ENCODE measurements at regions not wholly inside any gene's neighbourhood (a gene's known extent, or its start where the extent isn't known, plus 50 kb on each side); places are given as distances from the start of the nearest gene placed in this dataset.
A peak's percentile ranks its signal among the peaks of the same experiment; 100 is the strongest.

DNA sequence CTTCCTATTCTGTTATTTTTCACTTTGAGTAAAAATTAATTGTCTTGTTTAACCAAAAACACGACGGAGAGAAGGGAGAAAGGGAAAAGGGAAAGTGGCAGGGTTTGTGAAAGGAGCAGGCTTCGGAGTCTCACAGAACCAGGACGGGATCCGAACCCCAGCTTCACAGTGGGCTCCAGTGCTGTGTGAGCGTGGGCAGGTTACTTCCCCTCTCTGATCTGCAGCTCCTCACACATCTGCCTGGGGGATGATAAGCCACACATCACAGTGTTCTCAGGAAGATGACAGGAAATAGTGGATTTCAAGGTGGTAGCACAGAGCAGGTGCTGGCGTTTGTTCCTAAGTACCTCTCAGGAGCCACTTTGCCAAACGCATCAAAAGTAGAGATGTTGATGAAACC lies 94.2 kb upstream of the GPR26 start:
- peaks cover 0 to 10% (median 2%) of the 10 kb centered on the region in 3 donors for H3K27me3 ChIP-seq (ENCODE audit: control insufficient read depth in 3 of 3, insufficient read depth in 3 of 3, low read length in 3 of 3)
- FAIRE-seq, result no peak
- H3K9me3 ChIP-seq (ENCODE audit: control insufficient read depth in 2 of 2, insufficient read depth in 1 of 2, low read depth in 1 of 2, low read length in 1 of 2), result peaks cover 0 to 2% of the 10 kb centered on the region in 2 donors
- DNase-seq, result no peak
- H3K27ac ChIP-seq (ENCODE audit: low read depth in 1 of 3, low read length in 2 of 3), result no peak overlapping the region
- no peaks in the 10 kb centered on the region for H3K4me1 ChIP-seq (ENCODE audit: control insufficient read depth in 3 of 3, insufficient read depth in 2 of 3, low read depth in 1 of 3, low read length in 2 of 3)
- no peaks in the 10 kb centered on the region for H3K36me3 ChIP-seq (ENCODE audit: control insufficient read depth in 3 of 3, insufficient read depth in 2 of 3, low read depth in 1 of 3, low read length in 3 of 3)
- no peak overlapping the region for H3K4me3 ChIP-seq (ENCODE audit: low read depth in 1 of 3, low read length in 3 of 3)
- WGBS, 3 donors, result 69 to 75% (median 73%) methylated on average over 8 of the region's 8 CpGs

DNA sequence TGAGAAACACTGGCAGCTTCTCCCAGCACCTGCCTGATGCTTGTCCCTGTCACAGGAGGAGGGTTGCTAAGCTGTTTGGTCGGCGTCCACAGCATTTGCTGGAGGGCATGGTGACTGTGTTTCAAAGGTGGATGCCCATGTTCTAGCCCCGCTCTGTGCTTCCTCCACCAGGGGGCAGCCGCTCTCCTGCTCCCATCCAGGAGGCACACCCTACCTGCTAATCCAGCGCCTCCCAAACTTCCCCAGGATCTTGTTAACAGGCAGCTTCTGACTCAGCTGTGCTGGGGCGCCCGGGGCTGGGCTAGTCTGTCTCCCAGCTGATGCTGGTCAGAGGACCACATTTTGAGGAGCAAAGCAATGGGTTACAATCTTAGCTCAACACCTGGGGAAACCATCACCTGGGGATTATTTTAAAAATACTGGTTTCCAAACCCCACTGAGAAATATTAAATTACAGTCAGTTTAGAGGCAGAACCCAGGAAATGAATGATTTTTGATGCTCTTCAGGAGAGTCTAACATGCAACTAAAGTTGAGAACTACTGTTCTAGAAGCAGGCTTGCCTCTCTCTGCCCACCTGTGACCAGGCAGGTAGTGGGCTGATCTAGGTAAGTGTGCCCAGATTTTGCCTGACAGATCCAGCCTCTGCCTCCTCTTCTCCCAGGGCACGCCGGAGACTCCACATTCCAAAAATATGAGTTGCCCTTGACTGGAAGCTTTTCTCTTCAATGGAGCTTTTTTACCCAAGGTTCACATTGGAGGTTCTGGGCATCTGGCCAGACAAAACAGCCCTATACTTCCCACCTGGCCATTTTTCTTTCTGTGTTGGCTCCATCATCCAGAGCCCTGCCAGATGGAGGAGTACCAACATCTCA lies 92.7 kb upstream of the GPR26 start:
- Histone ChIP-seq H3K9me3 (ENCODE audit: control insufficient read depth in 2 of 2, insufficient read depth in 1 of 2, low read depth in 1 of 2, low read length in 1 of 2) (peaks cover 0 to 2% of the 10 kb centered on the region in 2 donors), H3K27ac (ENCODE audit: low read depth in 1 of 3, low read length in 2 of 3) (no peak overlapping the region), H3K27me3 (ENCODE audit: control insufficient read depth in 3 of 3, insufficient read depth in 3 of 3, low read length in 3 of 3) (peaks cover 0 to 10% (median 0%) of the 10 kb centered on the region in 3 donors), H3K4me1 (ENCODE audit: control insufficient read depth in 3 of 3, insufficient read depth in 2 of 3, low read depth in 1 of 3, low read length in 2 of 3) (no peaks in the 10 kb centered on the region), H3K4me3 (ENCODE audit: low read depth in 1 of 3, low read length in 3 of 3) (no peak overlapping the region), H3K36me3 (ENCODE audit: control insufficient read depth in 3 of 3, insufficient read depth in 2 of 3, low read depth in 1 of 3, low read length in 3 of 3) (no peaks in the 10 kb centered on the region)
- 8 to 22% (median 9%) methylated on average over 9 of the region's 9 CpGs for WGBS, 3 donors
- DNase-seq (peak; percentile 24 to 43), FAIRE-seq (no peak)

- H3K9me3 ChIP-seq (ENCODE audit: control insufficient read depth in 2 of 2, insufficient read depth in 1 of 2, low read depth in 1 of 2, low read length in 1 of 2), result peaks cover 0 to 2% of the 10 kb centered on the region in 2 donors
- WGBS, 3 donors, result 77 to 82% (median 80%) methylated on average over 7 of the region's 7 CpGs
- H3K27me3 ChIP-seq (ENCODE audit: control insufficient read depth in 3 of 3, insufficient read depth in 3 of 3, low read length in 3 of 3), result peaks cover 0 to 8% (median 0%) of the 10 kb centered on the region in 3 donors
- no peak for FAIRE-seq
- no peak for DNase-seq
- no peaks in the 10 kb centered on the region for H3K4me1 ChIP-seq (ENCODE audit: control insufficient read depth in 3 of 3, insufficient read depth in 2 of 3, low read depth in 1 of 3, low read length in 2 of 3)
- H3K27ac ChIP-seq (ENCODE audit: low read depth in 1 of 3, low read length in 2 of 3), result no peak overlapping the region
- H3K36me3 ChIP-seq (ENCODE audit: control insufficient read depth in 3 of 3, insufficient read depth in 2 of 3, low read depth in 1 of 3, low read length in 3 of 3), result no peaks in the 10 kb centered on the region
- no peak overlapping the region for H3K4me3 ChIP-seq (ENCODE audit: low read depth in 1 of 3, low read length in 3 of 3)
Observed at GRCh38 chr10:123574109-123574698, 92.0 kb upstream of the GPR26 start.

DNA sequence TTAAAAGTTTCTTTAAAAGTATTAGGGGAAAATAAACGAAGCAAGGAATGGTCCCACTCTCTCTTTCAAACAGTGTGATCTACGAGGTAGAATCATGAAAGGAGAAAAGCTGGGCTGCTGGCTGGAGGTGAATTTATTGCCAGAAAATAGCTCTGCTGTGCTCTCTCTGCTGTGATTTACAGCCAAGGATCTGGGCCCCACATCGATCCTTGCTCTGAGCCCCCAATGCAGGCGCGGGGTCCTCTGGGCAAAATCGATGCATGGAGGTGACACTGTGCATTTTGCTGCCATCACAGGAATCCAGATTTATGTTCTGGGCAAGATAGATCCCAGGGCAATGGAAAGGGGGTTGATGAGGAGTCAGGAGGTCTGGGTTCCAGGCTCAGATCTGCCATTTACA lies 91.0 kb upstream of the GPR26 start:
- no peak for FAIRE-seq
- Histone ChIP-seq H3K36me3 (ENCODE audit: control insufficient read depth in 3 of 3, insufficient read depth in 2 of 3, low read depth in 1 of 3, low read length in 3 of 3) (no peaks in the 10 kb centered on the region), H3K4me1 (ENCODE audit: control insufficient read depth in 3 of 3, insufficient read depth in 2 of 3, low read depth in 1 of 3, low read length in 2 of 3) (no peaks in the 10 kb centered on the region), H3K9me3 (ENCODE audit: control insufficient read depth in 2 of 2, insufficient read depth in 1 of 2, low read depth in 1 of 2, low read length in 1 of 2) (peaks cover 0 to 2% of the 10 kb centered on the region in 2 donors), H3K27me3 (ENCODE audit: control insufficient read depth in 3 of 3, insufficient read depth in 3 of 3, low read length in 3 of 3) (peaks cover 0 to 5% (median 0%) of the 10 kb centered on the region in 3 donors), H3K4me3 (ENCODE audit: low read depth in 1 of 3, low read length in 3 of 3) (no peak overlapping the region), H3K27ac (ENCODE audit: low read depth in 1 of 3, low read length in 2 of 3) (no peak overlapping the region)
- DNase-seq, result no peak
- WGBS, 3 donors, result 54 to 65% (median 63%) methylated on average over 6 of the region's 6 CpGs

- no peak for FAIRE-seq
Observed at GRCh38 chr10:123576706-123577105, 89.4 kb upstream of the GPR26 start.

GRCh38 chr10:123577921-123578461 lies 88.2 kb upstream of the GPR26 start:
- Histone ChIP-seq H3K36me3 (ENCODE audit: control insufficient read depth in 3 of 3, insufficient read depth in 2 of 3, low read depth in 1 of 3, low read length in 3 of 3) (no peaks in the 10 kb centered on the region), H3K4me3 (ENCODE audit: low read depth in 1 of 3, low read length in 3 of 3) (no peak overlapping the region), H3K9me3 (ENCODE audit: control insufficient read depth in 2 of 2, insufficient read depth in 1 of 2, low read depth in 1 of 2, low read length in 1 of 2) (peaks cover 0 to 2% of the 10 kb centered on the region in 2 donors), H3K27me3 (ENCODE audit: control insufficient read depth in 3 of 3, insufficient read depth in 3 of 3, low read length in 3 of 3) (peaks cover 0 to 11% (median 9%) of the 10 kb centered on the region in 3 donors), H3K4me1 (ENCODE audit: control insufficient read depth in 3 of 3, insufficient read depth in 2 of 3, low read depth in 1 of 3, low read length in 2 of 3) (no peaks in the 10 kb centered on the region), H3K27ac (ENCODE audit: low read depth in 1 of 3, low read length in 2 of 3) (no peak overlapping the region)
- no peak for DNase-seq
- no peak for FAIRE-seq
- 53 to 73% (median 56%) methylated on average over 4 of the region's 4 CpGs for whole genome bisulfite sequencing, 3 donors

More at GRCh38 chr10:123576706-123577105, 89.4 kb upstream of the GPR26 start:
- 68 to 71% (median 70%) methylated on average over 3 of the region's 3 CpGs for WGBS, 3 donors
- Histone ChIP-seq H3K27me3 (ENCODE audit: control insufficient read depth in 3 of 3, insufficient read depth in 3 of 3, low read length in 3 of 3) (peaks cover 0 to 8% (median 5%) of the 10 kb centered on the region in 3 donors), H3K4me3 (ENCODE audit: low read depth in 1 of 3, low read length in 3 of 3) (no peak overlapping the region), H3K9me3 (ENCODE audit: control insufficient read depth in 2 of 2, insufficient read depth in 1 of 2, low read depth in 1 of 2, low read length in 1 of 2) (peaks cover 0 to 2% of the 10 kb centered on the region in 2 donors), H3K27ac (ENCODE audit: low read depth in 1 of 3, low read length in 2 of 3) (no peak overlapping the region), H3K36me3 (ENCODE audit: control insufficient read depth in 3 of 3, insufficient read depth in 2 of 3, low read depth in 1 of 3, low read length in 3 of 3) (no peaks in the 10 kb centered on the region), H3K4me1 (ENCODE audit: control insufficient read depth in 3 of 3, insufficient read depth in 2 of 3, low read depth in 1 of 3, low read length in 2 of 3) (no peaks in the 10 kb centered on the region)
- no peak for DNase-seq

GRCh38 chr10:123578721-123579120 lies 87.4 kb upstream of the GPR26 start:
- H3K36me3 ChIP-seq (ENCODE audit: control insufficient read depth in 3 of 3, insufficient read depth in 2 of 3, low read depth in 1 of 3, low read length in 3 of 3), result no peaks in the 10 kb centered on the region
- no peaks in the 10 kb centered on the region for H3K4me1 ChIP-seq (ENCODE audit: control insufficient read depth in 3 of 3, insufficient read depth in 2 of 3, low read depth in 1 of 3, low read length in 2 of 3)
- H3K4me3 ChIP-seq (ENCODE audit: low read depth in 1 of 3, low read length in 3 of 3), result no peak overlapping the region
- FAIRE-seq, result no peak
- H3K27me3 ChIP-seq (ENCODE audit: control insufficient read depth in 3 of 3, insufficient read depth in 3 of 3, low read length in 3 of 3), result peaks cover 0 to 14% (median 9%) of the 10 kb centered on the region in 3 donors
- DNase-seq, result no peak
- H3K27ac ChIP-seq (ENCODE audit: low read depth in 1 of 3, low read length in 2 of 3), result no peak overlapping the region
- peaks cover 0 to 2% of the 10 kb centered on the region in 2 donors for H3K9me3 ChIP-seq (ENCODE audit: control insufficient read depth in 2 of 2, insufficient read depth in 1 of 2, low read depth in 1 of 2, low read length in 1 of 2)
- 84 to 88% (median 87%) methylated on average over 6 of the region's 6 CpGs for WGBS, 3 donors

- Histone ChIP-seq H3K27me3 (ENCODE audit: control insufficient read depth in 3 of 3, insufficient read depth in 3 of 3, low read length in 3 of 3) (peaks cover 0 to 14% (median 9%) of the 10 kb centered on the region in 3 donors), H3K9me3 (ENCODE audit: control insufficient read depth in 2 of 2, insufficient read depth in 1 of 2, low read depth in 1 of 2, low read length in 1 of 2) (peaks cover 0 to 2% of the 10 kb centered on the region in 2 donors), H3K4me3 (ENCODE audit: low read depth in 1 of 3, low read length in 3 of 3) (no peak overlapping the region), H3K27ac (ENCODE audit: low read depth in 1 of 3, low read length in 2 of 3) (no peak overlapping the region), H3K4me1 (ENCODE audit: control insufficient read depth in 3 of 3, insufficient read depth in 2 of 3, low read depth in 1 of 3, low read length in 2 of 3) (no peaks in the 10 kb centered on the region), H3K36me3 (ENCODE audit: control insufficient read depth in 3 of 3, insufficient read depth in 2 of 3, low read depth in 1 of 3, low read length in 3 of 3) (no peaks in the 10 kb centered on the region)
- DNase-seq (no peak), FAIRE-seq (no peak)
- 64 to 72% (median 68%) methylated on average over 5 of the region's 5 CpGs for WGBS, 3 donors
Observed at GRCh38 chr10:123579675-123580074, 86.5 kb upstream of the GPR26 start.

Data from small intestine (tissue), 7 donors.